GM12864 (cell line): ENCODE measurements at regions not wholly inside any gene's neighbourhood (a gene's known extent, or its start where the extent isn't known, plus 50 kb on each side); places are given as distances from the start of the nearest gene placed in this dataset.

Source experiments
- DNase-seq: peaks from one replicate; pipeline ENCODE4 v3.0.0-alpha.2; 2011; ENCODE audit warnings: low read depth
- H3K4me3 ChIP-seq: 2 replicates; pipeline ENCODE4 v1.5.1; 2011; ENCODE audit warnings: mild to moderate bottlenecking, low read depth, low read length, control low read depth
- CTCF ChIP-seq: IDR thresholded peaks from 2 replicates; pipeline ENCODE4 v1.5.1; 2011; ENCODE audit warnings: low read depth, mild to moderate bottlenecking, moderate library complexity, low read length, control low read depth, inconsistent platforms; ENCODE audit errors: missing control alignments

GRCh38 chr15:58260725-58261267, 122.6 kb downstream of the AQP9 start:
- no peak for TF ChIP-seq CTCF
- H3K4me3 ChIP-seq: no peak overlapping the region
- no peak for DNase-seq

GRCh38 chr15:58261368-58261767, 123.2 kb downstream of the AQP9 start:
- no peak for DNase-seq
- TF ChIP-seq CTCF: no peak
- H3K4me3 ChIP-seq: no peak overlapping the region

GRCh38 chr15:58264053-58264971, 126.1 kb downstream of the AQP9 start:
- no peak for TF ChIP-seq CTCF
- no peak overlapping the region for H3K4me3 ChIP-seq
- no peak for DNase-seq

GRCh38 chr15:58267051-58267450, 128.9 kb downstream of the AQP9 start:
- no peak for DNase-seq
- H3K4me3 ChIP-seq: no peak overlapping the region
- no peak for TF ChIP-seq CTCF

- no peak for DNase-seq
- H3K4me3 ChIP-seq: no peak overlapping the region
- no peak for TF ChIP-seq CTCF
Observed at GRCh38 chr15:58268746-58269267, 130.6 kb downstream of the AQP9 start.

- peak; percentile 19 for DNase-seq
- no peak overlapping the region for H3K4me3 ChIP-seq
- peak; percentile 69 for TF ChIP-seq CTCF
Observed at GRCh38 chr15:58269455-58270414, 131.6 kb downstream of the AQP9 start.
